ENCODE measurements at regions not wholly inside any gene's neighbourhood (a gene's known extent, or its start where the extent isn't known, plus 50 kb on each side); places are given as distances from the start of the nearest gene placed in this dataset.

GRCh38 chr4:26028793-26029567 lies 115.0 kb downstream of the SMIM20 start:
- no peaks in the 10 kb centered on the region for H3K36me3 ChIP-seq (ENCODE audit: control insufficient read depth in 4 of 4, insufficient read depth in 3 of 4, low read depth in 1 of 4, low read length in 3 of 4)
- no peak overlapping the region for H3K27ac ChIP-seq (ENCODE audit: low read depth in 1 of 2, low read length in 2 of 2)
- TF ChIP-seq RAD21 (IDR thresholded peaks at IDR 0.05) (peak; percentile 71 to 82), NR2F2 (IDR thresholded peaks at IDR 0.05) (no peak), ATF3 (IDR thresholded peaks at IDR 0.05) (no peak), CTCF (IDR thresholded peaks at IDR 0.05; ENCODE audit: low read depth, low read length, missing input control) (peak; percentile 54), FOXA2 (IDR thresholded peaks at IDR 0.05) (no peak), YY1 (IDR thresholded peaks at IDR 0.05) (no peak)
- H3K4me3 ChIP-seq (ENCODE audit: low read depth in 1 of 3, low read length in 3 of 3), result no peak overlapping the region
- no peaks in the 10 kb centered on the region for H3K9me3 ChIP-seq (ENCODE audit: control insufficient read depth in 4 of 4, low read length in 3 of 4)
- DNase-seq (ENCODE audit: low spot score), result peak; percentile 59
- H3K9ac ChIP-seq (ENCODE audit: low read depth in 1 of 2, low read length in 2 of 2), result no peak overlapping the region
- peaks cover 0 to 5% (median 0%) of the 10 kb centered on the region in 4 donors for H3K27me3 ChIP-seq (ENCODE audit: control insufficient read depth in 4 of 4, insufficient read depth in 4 of 4, low read length in 3 of 4)
- no peaks in the 10 kb centered on the region for H3K4me1 ChIP-seq (ENCODE audit: control insufficient read depth in 4 of 4, insufficient read depth in 4 of 4, low read length in 3 of 4)
- WGBS, result 23% methylated on average over 39 of the region's 39 CpGs

- Histone ChIP-seq H3K36me3 (ENCODE audit: control insufficient read depth in 4 of 4, insufficient read depth in 3 of 4, low read depth in 1 of 4, low read length in 3 of 4) (no peaks in the 10 kb centered on the region), H3K9ac (ENCODE audit: low read depth in 1 of 2, low read length in 2 of 2) (no peak overlapping the region), H3K4me3 (ENCODE audit: low read depth in 1 of 3, low read length in 3 of 3) (no peak overlapping the region), H3K4me1 (ENCODE audit: control insufficient read depth in 4 of 4, insufficient read depth in 4 of 4, low read length in 3 of 4) (no peaks in the 10 kb centered on the region), H3K9me3 (ENCODE audit: control insufficient read depth in 4 of 4, low read length in 3 of 4) (no peaks in the 10 kb centered on the region), H3K27me3 (ENCODE audit: control insufficient read depth in 4 of 4, insufficient read depth in 4 of 4, low read length in 3 of 4) (peaks cover 0 to 5% (median 0%) of the 10 kb centered on the region in 4 donors), H3K27ac (ENCODE audit: low read depth in 1 of 2, low read length in 2 of 2) (no peak overlapping the region)
- 63% methylated on average over 18 of the region's 18 CpGs for WGBS
- no peak for DNase-seq (ENCODE audit: low spot score)
- TF ChIP-seq FOXA1 (IDR thresholded peaks at IDR 0.05) (no peak), TAF1 (conservative IDR thresholded peaks at IDR 0.05) (no peak), SP1 (IDR thresholded peaks at IDR 0.05) (no peak), CTCF (IDR thresholded peaks at IDR 0.05; ENCODE audit: low read depth, low read length, missing input control) (no peak), REST (IDR thresholded peaks at IDR 0.05) (no peak), YY1 (IDR thresholded peaks at IDR 0.05) (no peak), HNF4A (conservative IDR thresholded peaks at IDR 0.05) (no peak), FOXA2 (IDR thresholded peaks at IDR 0.05) (no peak), ATF3 (IDR thresholded peaks at IDR 0.05) (no peak), HNF4G (IDR thresholded peaks at IDR 0.05) (no peak)
Observed at GRCh38 chr4:26029568-26030131, 115.6 kb downstream of the SMIM20 start.

Data from liver (tissue), 8 donors.